GM12874 (cell line): ENCODE measurements at regions not wholly inside any gene's neighbourhood (a gene's known extent, or its start where the extent isn't known, plus 50 kb on each side); places are given as distances from the start of the nearest gene placed in this dataset.

Source experiments
- CTCF ChIP-seq: IDR thresholded peaks from 2 replicates; pipeline ENCODE4 v1.5.1; 2011; ENCODE audit warnings: low read depth, mild to moderate bottlenecking, control low read depth, low read length, moderate library complexity; ENCODE audit not compliant: insufficient read depth

- peak; percentile 59 for TF ChIP-seq CTCF
Observed at GRCh38 chr6:40823917-40824891, 214.8 kb downstream of the UNC5CL start.

GRCh38 chr6:40822619-40823018, 216.4 kb downstream of the UNC5CL start:
- no peak for TF ChIP-seq CTCF

DNA sequence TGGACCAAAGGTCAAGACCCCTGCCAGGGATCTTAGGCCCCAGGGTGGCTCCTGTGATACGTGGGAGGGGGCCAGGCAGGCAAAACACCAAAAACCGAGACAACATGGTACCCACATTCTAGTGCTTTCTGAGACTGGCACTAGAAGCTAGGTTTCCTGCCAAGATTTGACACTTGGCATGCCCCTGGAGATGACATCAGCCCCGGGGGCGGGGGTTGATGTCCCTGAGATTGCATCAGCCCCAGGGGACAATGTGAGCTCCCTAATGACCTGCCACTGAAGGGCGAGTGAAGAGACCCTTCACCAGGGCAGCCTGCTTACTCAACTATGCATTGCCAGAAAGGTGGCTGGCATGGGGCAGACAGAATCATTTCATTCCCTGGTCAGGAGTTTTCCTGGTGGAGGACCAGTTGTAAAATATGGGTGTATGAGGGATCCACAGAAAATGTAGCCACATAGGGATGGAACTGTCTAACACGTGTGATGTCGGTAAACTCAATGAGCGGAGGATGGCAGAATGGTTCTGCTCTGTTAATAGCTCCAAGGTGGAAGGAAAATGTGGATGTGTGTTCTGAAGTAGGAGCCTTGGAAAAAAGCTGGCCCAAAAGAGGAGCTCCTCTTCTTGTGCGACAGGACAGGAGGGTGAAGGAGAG, 219.7 kb downstream of the UNC5CL start:
- TF ChIP-seq CTCF: no peak

DNA sequence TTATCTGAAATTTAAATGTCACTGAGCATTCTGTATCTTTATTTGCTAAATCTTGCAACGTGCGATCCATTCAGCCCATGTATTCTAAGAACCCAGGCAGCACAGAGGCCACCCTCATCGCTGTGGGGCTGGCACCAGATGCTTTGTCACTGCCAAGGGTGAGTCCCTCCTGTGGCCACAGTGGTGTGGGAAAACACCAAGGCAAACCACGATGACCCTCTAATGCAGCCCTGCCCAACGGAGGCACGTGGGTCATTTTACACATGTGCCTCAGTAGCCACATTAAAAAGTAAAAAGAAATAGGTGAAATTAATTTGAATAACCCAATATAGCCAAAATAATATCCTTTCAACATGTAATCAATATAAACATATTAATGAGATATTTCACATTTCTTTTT, 221.7 kb downstream of the UNC5CL start:
- TF ChIP-seq CTCF: no peak

GRCh38 chr6:40816601-40817000, 222.4 kb downstream of the UNC5CL start:
- no peak for TF ChIP-seq CTCF

DNA sequence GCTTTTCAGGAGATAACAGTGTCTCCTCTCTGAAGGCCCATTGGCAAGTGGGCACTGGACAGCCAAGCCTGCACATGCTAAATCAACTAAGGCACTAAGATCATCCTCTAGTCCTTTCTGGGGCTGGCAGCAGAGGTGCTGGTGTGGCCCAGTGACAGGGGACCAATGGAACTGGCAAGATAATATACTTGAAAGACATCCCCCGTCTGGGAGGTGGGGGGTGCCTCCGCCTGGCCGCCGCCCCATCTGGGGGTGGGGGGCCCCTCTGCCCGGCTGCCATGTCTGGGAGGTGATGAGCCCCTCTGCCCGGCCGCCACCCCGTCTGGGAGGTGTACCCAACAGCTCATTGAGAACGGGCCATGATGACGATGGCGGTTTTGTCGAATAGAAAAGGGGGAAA, 223.3 kb downstream of the UNC5CL start:
- TF ChIP-seq CTCF: no peak

- TF ChIP-seq CTCF: no peak
Observed at GRCh38 chr6:40810171-40810570, 223.0 kb upstream of the LRFN2 start.
